ENCODE measurements at regions not wholly inside any gene's neighbourhood (a gene's known extent, or its start where the extent isn't known, plus 50 kb on each side); places are given as distances from the start of the nearest gene placed in this dataset.

- TF ChIP-seq CTCF (IDR thresholded peaks at IDR 0.05; ENCODE audit: low read depth, low read length, missing input control): no peak
- no peak for TF ChIP-seq GABPA (IDR thresholded peaks at IDR 0.05 in 1 of 2, conservative IDR thresholded peaks at IDR 0.05 in 1 of 2)
- no peak for TF ChIP-seq MAX (IDR thresholded peaks at IDR 0.05)
- TF ChIP-seq RAD21 (IDR thresholded peaks at IDR 0.05): no peak
- TF ChIP-seq REST (IDR thresholded peaks at IDR 0.05): no peak
- TF ChIP-seq ATF3 (IDR thresholded peaks at IDR 0.05): no peak
- TF ChIP-seq EGR1 (IDR thresholded peaks at IDR 0.05; ENCODE audit: low read depth in 2 of 2): no peak
- no peak for TF ChIP-seq ZBTB33 (IDR thresholded peaks at IDR 0.05)
- TF ChIP-seq NR2F2 (IDR thresholded peaks at IDR 0.05): no peak
- no peak for TF ChIP-seq HNF4G (IDR thresholded peaks at IDR 0.05)
- no peak for TF ChIP-seq JUND (IDR thresholded peaks at IDR 0.05)
- no peak for TF ChIP-seq TAF1 (conservative IDR thresholded peaks at IDR 0.05)
- TF ChIP-seq FOXA1 (IDR thresholded peaks at IDR 0.05): no peak
These were observed 63.9 kb upstream of the MVB12B start for GRCh38 chr9:126262738-126263137.
